Epithelial cell of prostate (primary cell): ENCODE measurements at regions not wholly inside any gene's neighbourhood (a gene's known extent, or its start where the extent isn't known, plus 50 kb on each side); places are given as distances from the start of the nearest gene placed in this dataset.
"Not testable (repeated sequence)": the region's sequence is repeated elsewhere in the genome, so short reads cannot be mapped to it uniquely, and the experiment has no call there.

Experiments
- DNase-seq: peaks from one replicate; pipeline ENCODE4 v3.0.0-alpha.2; 2011; ENCODE audit warnings: low read depth, low spot score
- H3K27ac ChIP-seq: fragments of 450-650 bp; 2 replicates; pipeline ENCODE4 v1.5.1; 2017; ENCODE audit warnings: mild to moderate bottlenecking

DNA sequence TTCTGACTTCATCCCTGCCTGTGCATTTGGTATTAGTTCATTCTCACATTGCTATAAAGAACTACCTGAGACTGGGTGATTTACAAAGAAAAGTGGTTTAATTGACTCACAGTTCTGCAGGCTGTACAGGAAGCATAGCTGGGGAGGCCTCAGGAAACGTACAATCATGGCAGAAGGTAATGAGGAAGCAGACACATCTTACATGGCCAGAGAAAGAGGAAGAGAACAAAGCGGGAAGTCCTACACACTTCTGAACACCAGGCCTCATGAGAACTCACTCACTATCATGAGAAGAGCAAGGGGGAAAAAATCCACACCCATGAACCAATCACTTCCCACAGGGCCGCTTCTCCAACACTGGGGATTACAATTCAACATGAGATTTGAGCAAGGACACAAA is 303.9 kb downstream of the CBLN4 start:
- H3K27ac ChIP-seq = no peak overlapping the region
- DNase-seq = no peak

DNA sequence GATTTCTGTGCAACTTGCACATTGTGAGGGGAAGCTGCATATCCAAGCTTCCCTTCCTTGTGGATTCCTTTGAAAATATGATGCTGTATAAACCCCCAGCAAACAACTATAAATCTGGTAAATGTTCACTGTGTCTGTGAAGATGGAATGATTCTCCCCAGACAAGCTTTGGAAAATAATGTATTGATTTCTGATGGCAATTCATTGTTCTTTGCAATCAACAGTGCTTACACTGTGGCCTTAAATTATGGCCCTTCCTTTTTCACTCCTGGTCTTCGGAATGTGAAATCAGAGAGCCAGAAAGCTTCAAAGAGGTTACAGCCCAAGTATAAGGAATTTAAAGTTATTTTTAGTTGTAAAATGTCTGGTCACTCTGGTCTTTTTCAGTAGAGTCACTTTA is 308.8 kb downstream of the CBLN4 start:
- DNase-seq = no peak
- H3K27ac ChIP-seq = no peak overlapping the region

DNA sequence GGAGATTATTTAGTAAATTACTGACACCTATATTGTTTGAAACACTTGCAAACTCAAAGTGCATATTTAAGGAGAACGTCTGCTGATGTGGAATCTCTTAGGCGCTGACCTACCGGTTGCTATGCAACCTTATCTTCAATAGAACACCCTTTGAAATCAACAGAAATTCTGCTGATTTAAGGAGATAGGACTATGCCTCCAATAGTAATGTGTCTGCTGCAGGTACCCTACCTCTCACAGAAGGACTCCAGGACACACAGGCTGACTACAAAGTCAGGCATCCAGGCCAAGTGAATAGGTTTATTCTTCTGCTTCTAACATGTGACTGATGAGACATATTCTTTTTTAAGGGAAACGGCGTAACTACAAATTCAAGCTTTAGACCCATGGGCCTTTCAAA is 311.7 kb downstream of the CBLN4 start:
- H3K27ac ChIP-seq = no peak overlapping the region
- DNase-seq = no peak

DNA sequence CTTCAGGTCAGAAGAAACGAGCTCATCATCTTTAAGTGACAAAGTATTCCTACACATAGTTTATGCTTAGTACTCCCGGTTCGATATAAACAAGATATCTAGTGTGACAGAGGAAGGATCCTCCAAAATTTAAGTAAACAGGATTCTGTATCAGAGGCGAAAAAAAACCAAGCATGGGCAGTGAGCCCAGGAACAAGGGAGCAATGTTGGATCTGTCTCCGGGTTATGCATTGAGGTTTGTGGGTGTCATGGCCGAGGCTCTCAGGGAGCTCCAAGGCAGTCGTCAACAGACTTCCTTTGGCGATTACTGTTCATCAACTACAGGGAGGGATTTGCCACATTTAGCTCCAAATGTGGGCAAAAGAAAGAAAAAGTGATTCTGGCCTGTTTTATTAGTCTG is 319.5 kb downstream of the CBLN4 start:
- H3K27ac ChIP-seq = no peak overlapping the region
- no peak for DNase-seq

DNA sequence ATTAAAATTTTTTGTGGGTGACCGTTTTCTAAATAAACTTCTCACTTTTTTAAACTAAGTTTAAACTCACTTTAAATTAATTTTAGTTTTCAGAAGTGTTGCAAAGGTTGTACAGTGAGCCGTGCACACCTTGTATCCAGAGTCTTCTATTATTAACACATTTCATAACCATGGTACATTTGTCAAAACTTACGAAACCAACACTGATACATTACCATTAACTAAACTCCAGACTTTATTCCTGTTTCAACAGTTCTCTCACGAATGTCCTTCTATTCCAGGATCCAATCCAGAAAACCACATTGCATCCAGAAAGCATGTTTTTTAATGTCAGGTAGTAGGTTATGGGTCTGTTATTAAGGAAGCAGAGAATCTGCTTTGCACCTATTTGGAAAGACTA is 319.9 kb downstream of the CBLN4 start:
- no peak overlapping the region for H3K27ac ChIP-seq
- no peak for DNase-seq

DNA sequence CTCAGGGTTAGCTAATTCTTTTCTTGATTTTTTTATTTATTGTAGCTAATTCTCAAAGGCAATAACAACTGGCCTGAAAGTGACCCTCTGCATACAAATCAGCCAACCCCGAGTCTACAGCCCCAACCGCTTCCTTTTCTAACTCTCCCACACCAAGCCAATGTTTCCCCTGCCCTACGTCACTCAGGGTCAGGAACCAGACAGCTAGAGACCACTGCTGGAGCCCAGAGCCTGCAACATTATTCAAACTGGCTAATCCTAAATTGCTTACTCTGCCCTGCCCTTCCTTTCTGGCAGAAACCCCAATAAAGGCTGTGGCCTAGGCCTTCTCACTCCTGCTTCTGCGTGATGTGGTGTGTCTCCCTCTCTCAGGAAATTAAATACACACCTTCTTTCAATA is 320.7 kb downstream of the CBLN4 start:
- H3K27ac ChIP-seq = no peak overlapping the region
- no peak for DNase-seq

DNA sequence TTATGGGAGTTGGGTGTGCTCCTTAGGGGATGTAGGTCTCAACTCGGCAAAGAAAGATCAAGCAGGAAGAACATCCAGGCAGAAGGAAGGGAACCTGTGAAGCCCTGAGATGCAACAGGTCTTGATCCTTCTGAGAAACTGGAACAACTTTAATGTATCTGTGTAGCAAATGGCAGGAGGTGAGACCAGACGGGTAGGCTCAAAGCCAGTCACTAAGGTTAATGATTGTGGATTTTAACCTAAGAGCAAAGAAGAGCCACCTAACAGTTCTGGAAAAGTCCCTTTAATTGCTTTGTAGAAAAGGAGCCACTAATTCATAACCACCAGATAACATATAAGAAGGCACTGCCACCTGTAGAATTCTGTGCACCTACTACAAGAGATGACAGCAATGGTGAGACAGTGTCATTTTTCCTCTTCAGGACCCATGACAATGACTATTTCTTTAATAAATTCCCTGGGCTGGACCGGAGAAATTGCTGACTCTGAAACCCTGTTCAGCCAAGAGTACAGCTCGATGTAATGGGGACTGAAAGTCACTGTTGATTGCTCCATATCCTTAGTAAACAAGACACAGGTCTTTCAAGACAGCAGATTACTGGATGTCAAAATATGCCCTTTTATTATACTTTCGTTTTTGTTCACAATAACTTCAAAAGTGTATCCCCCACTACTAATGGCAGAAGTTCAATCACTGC is 326.2 kb downstream of the CBLN4 start:
- DNase-seq = no peak
- H3K27ac ChIP-seq = no peak overlapping the region

DNA sequence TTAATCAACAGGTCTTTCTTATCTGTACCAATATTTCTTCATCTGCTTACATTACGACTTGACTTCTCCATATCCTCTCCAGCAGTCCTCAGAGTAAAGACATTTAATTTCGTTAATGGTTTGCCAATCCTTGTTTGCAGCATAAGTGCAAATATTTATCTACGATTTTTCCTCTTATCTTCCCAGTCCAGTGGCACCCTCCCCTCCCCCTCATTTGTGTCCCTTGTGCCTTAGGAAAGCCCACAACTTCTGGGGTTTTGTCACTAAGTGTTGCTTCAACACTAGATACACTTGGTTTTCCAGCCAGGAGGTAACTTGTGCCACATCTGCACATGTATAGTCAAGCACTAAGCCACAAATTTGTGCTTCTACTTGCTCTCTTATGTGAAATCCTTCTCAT is 327.2 kb downstream of the CBLN4 start:
- H3K27ac ChIP-seq = no peak overlapping the region
- no peak for DNase-seq

DNA sequence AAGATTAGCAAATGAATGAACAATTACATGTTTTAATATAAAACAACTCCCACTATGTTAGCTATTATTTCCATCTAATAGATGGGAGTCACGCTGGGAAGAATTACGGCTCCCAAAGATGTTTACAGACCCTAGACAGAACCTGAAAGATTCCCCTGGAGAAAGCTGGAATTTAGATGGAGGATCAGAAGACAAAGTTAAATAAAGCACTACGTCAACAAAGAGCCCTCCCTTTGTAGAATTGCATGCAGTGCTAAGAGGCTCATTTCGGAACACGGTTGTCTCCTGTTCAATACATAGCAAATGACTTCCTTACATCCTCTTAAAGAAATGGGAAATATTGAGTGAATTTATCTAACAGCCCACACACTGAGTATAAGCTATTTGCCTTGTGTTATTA is 328.3 kb downstream of the CBLN4 start:
- no peak overlapping the region for H3K27ac ChIP-seq
- DNase-seq = no peak

DNA sequence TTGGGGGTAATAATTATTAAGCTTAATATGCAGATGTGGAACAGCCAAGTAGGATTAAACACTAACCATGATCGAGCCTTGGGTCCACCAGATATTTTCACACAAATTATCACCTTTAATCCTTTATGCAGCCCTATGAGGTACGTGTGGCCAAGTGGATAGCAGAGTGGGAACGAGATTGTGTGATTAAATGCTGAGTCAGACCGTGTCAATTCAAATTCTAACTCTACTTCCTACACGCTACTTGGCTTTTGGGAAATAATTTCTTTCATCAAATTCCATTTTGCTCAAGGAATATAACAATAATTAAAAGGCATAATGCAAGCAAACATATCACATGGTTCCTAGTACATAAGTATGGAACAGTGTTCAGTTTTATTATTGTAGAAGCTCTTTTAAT is 329.2 kb downstream of the CBLN4 start:
- no peak overlapping the region for H3K27ac ChIP-seq
- DNase-seq = no peak

DNA sequence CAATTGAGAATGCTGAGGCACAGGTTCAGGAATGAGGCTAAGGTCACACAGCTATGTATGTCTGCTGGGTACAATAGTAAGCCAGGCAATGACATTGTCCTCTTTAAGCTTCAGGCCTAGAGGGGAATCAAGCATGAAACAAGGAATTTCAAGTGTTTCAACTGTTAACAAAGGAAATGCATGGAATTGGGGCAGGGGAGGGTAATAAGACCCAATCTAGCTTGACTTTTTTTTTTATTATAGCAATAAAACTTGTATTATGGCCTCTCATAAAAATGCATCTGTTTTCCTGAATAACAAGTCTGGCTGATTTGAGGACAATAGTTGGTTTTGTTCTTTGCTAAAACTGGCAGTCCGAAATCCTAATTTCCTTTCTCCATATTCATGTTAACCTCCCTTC is 336.7 kb downstream of the CBLN4 start:
- H3K27ac ChIP-seq = no peak overlapping the region
- no peak for DNase-seq

DNA sequence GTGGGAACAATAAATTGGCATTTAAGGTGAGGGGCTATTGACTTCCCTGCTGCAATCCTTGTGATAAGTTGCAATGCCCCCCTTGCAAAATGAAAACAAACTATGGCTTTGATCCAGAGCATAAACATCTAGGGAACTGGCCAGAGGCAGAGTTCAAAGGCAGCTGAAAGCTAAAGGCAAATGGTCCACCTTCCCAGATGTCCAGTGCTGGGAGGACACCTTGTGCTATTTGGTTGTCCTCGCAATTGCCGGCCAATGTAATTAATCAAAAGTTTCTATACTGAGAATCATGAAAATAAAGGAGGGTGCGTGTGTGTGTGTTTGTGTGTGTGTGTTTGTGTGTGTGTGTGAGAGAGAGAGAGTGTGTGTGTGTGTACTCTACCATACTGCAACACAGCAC is 337.4 kb downstream of the CBLN4 start:
- no peak overlapping the region for H3K27ac ChIP-seq
- no peak for DNase-seq

DNA sequence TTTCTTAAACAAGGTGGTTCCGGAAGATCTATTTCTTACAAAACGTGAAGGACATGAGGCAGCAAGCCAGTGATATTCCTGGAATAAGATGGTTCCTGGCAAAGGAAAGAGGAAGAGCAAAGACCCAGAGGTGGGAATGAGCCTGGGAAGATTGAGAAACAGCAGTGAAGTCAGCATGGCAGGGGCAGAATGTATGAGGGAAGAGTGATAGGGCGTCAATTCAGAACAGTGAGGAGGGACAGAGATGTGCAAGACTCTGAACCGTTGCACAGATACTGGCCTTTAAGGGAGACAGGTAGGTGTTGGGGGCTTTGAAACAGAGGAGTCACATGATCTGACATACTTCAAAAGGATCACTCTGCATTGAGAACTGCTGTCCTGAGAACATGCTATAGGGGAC is 338.3 kb downstream of the CBLN4 start:
- H3K27ac ChIP-seq = no peak overlapping the region
- DNase-seq = no peak

DNA sequence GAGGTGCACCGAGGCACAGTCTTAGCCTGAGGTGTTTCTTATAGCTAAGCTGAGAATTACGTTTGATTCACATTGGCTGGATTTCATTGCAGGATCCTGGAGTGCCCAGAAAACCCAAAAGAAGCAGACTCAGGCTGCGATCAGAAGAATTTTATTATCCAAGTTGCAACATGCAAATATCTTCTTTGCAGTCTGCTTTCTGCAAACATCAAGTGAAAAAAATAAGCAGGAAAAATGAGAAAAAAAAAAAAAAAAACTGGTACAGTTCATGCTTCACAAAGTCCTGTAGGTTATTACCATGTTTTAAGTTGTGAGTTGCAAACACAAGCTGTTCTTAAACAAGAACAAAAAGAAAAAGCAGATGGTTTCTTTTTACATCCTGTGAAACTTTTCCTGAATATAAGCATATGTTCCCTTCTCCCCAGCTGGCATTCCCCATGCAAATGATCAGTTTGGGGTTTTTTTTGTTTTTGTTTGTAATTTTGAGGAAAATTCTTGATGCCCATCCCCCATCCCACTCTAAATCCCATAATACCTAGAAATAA is 349.0 kb downstream of the CBLN4 start:
- no peak for DNase-seq
- no peak overlapping the region for H3K27ac ChIP-seq

DNA sequence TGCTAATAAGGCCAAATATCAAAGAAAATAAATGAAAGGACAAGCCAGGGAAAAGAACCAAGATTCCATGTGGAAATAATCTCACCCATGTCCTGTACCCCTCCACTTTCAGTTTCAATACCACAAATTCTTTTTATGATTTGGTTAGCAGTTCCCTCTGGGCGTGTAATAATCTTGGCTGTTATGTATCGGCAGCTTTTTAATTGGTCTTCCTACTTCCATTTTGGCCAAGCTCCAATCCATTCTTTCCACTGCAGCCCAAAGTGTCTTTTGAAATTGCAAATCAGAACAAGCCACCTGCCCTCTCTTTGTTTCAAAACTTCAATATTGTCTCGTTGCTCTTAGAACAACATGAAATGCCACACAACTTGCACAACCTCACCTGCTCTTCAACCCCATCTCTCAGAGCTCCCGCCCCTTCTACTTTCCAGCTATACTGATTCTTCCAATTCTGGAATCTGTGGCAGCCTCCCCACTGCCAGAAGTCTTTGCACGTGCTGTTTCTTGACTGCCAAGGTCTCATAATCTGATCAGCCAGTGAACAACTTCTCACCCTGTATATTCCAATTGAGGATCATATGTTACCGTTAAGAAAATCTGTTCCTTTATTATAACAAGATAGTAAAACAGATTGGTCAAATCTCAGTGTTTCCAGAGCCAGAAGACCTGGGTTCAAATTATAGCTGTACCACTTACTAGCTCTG is 354.5 kb downstream of the CBLN4 start:
- DNase-seq = no peak
- H3K27ac ChIP-seq = no peak overlapping the region

DNA sequence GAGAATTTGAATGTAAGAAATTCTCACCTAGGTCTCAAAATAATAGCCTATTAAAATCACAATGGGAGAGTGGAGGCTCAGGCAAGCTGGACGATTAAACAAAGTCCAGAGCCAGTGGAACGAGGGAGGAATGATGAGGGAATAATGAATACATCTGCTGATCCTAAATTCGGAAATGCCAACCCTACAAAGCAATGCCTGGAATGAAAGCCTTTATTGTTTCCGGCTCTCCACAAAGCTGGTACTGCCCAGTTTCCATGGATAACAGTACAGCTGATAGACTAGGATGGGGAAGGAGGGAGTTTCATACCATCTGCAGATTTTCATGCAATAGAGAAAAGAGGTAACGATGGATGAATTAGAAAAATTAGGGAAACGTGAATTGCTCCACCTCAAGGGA is 356.1 kb downstream of the CBLN4 start:
- H3K27ac ChIP-seq = no peak overlapping the region
- DNase-seq = no peak

DNA sequence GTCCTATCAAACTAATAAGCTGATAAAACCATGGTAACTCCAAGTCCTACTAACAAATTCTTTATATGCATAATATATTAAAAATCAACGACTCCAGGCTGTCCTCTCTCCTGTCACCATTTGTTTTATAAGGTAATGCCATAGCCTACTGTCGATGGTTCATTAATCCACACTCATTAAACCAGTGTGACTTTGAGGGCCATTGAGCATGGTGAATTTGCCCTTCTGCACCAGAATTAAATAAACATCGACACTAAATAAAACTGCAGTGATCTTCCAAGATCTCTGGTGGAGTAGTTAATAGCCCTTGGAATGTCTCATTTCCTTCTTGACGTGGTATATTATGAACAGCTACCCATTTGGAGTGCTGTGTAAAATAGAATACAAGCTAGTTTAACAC is 358.5 kb downstream of the CBLN4 start:
- no peak for DNase-seq
- no peak overlapping the region for H3K27ac ChIP-seq

DNA sequence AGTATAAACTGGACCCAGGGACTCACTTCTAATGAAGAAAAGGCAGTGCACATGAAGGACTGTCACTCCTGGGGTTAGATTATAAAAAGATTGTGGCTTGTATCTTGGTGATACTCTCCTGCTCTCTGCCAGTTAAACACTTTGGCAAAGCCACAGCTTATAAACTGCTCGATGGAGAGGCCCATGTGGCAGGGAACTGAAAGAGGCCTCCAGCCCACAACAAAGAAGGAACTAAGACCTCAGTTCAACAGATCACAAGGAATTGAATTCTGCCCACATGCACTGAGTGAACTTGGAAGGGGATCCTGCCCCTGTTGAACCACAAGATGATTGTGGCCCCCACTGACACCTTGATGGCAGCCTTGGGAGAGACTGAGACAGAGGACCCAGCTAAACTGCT is 363.8 kb downstream of the CBLN4 start:
- H3K27ac ChIP-seq = no peak overlapping the region

DNA sequence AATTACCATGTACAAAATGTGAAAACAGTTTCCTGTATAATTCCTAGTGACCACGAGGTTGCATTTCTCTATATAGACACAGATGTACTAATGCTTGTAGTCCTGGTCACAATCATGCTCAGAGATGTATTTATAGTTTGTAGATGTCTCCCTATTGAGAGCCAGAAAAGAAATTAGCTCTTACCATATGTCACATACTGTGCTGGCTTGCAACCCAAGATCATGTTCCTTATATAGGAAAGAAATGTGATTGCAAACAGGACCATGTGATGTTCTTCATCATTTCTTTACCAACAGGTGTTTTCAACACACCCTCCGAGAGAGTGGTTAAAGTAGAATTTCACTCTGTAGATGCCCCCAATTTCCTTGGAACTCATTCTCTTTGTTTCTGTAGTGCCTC is 369.4 kb downstream of the CBLN4 start:
- DNase-seq = no peak
- H3K27ac ChIP-seq = no peak overlapping the region

More for the DNA sequence above, 363.8 kb downstream of the CBLN4 start:
- DNase-seq = no peak

DNA sequence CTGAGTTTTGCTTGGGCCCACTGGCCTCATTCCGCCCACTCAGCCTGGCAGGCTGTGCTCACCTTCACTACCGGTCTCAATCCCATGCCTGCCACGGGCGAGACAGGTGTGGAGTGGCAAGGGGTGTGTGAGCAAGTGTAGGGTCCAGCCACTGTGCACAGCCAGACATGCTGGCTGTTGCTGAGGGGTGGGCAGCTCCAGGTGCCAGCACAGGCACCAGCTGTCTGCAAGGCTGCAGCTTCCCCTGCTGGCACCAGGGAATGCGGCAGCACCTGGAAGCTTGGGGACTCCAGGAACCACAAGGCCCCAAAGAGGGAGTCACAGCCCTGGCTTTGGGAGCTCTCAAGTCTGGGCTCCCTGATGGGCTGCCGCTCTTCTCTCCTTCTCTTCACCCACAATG is 372.7 kb downstream of the CBLN4 start:
- DNase-seq = no peak
- H3K27ac ChIP-seq = no peak overlapping the region

DNA sequence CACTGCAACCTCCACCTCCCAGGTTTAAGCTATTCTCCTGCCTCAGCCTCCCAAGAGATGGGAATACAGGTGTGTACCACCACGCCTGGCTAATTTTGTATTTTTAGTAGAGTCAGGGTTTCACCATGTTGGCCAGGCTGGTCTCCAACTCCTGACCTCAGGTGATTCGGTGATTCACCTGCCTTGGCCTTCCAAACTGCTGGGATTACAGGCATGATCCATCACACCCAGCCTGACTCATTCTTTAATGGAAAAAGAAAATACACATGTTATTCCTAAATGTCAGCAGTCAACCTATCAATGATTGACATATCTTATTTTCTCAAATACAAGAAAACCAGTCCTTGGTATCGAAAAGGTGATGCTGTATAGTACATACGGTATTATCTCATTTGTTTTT is 376.2 kb downstream of the CBLN4 start:
- DNase-seq, H3K27ac ChIP-seq: not testable (repeated sequence)

DNA sequence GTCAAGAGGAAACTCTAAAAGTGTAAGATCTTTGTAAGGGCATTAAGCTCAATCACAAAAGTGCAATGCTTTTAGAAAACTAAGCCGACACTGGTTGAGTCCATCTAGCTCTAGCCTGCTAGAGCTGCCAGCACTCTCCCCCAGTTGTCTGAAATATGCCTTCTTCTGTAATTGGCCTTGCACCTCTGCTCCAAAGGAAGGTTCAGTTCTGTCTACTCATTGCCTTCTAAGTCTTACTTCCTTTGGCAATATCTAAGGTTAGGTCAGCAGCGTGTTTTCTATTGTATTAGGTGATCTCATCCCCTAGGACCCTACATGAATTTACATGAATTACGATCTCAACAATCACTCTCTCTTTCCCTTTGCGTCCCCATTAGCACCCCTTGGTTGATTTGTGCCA is 378.6 kb downstream of the CBLN4 start:
- no peak for DNase-seq
- H3K27ac ChIP-seq = no peak overlapping the region
